ENCODE measurements at regions not wholly inside any gene's neighbourhood (a gene's known extent, or its start where the extent isn't known, plus 50 kb on each side); places are given as distances from the start of the nearest gene placed in this dataset.

DNA sequence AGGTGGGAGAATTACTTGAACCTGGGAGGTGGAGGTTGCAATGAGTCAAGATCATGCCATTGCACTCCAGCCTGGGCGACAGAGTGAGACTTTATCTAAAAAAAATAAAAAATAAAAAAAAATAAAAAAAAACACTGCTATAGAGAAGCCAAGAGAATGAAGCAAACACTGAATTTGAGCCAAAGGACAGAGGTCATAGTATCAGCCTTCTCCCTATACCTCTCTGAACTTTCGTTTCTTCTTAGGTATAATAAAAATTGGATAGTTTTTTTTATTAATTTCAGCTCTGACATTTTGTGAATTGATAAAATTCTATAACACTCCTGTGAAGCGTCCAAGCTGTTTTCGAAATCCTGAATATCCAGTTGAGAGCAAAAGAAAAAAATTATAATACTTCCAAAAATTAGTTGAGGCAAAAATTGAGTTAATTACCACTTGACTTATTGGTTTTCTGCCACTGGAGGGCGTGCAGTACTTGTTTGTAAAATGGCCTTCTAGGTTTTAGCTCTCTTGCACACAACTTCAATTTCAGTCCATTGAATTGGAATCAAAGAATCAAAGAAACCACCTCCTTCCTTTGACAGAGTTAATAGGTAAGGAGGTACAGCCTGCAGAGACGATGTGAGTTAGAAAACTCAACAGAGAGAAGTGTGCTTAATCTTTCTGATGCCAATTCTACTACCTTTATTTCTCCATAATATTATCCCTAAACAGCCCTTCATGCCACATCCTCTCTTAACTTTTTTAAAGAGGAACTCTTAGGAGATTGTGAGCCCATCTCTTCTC lies 143.2 kb downstream of the BBOX1 start:
- Histone ChIP-seq H3K9me3 (no peaks in the 10 kb centered on the region), H3K4me3 (no peak overlapping the region), H3K4me1 (no peaks in the 10 kb centered on the region), H3K36me3 (no peaks in the 10 kb centered on the region), H3K27me3 (peaks cover 7% of the 10 kb centered on the region), H3K27ac (no peak overlapping the region)
- peak; percentile 53 for ATAC-seq
- intact Hi-C loops (cut with DNase I): loop anchor here (5.0 to 10.0 kb wide), 2 partner anchors 111 to 303 kb away; no protein-coding TSS in a partner anchor
- DNase-seq: no peak
- TF ChIP-seq, protein P1, sequence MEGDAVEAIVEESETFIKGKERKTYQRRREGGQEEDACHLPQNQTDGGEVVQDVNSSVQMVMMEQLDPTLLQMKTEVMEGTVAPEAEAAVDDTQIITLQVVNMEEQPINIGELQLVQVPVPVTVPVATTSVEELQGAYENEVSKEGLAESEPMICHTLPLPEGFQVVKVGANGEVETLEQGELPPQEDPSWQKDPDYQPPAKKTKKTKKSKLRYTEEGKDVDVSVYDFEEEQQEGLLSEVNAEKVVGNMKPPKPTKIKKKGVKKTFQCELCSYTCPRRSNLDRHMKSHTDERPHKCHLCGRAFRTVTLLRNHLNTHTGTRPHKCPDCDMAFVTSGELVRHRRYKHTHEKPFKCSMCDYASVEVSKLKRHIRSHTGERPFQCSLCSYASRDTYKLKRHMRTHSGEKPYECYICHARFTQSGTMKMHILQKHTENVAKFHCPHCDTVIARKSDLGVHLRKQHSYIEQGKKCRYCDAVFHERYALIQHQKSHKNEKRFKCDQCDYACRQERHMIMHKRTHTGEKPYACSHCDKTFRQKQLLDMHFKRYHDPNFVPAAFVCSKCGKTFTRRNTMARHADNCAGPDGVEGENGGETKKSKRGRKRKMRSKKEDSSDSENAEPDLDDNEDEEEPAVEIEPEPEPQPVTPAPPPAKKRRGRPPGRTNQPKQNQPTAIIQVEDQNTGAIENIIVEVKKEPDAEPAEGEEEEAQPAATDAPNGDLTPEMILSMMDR (IDR thresholded peaks at IDR 0.05): peak; percentile 73

GRCh38 chr11:27179334-27179733 lies 138.7 kb downstream of the BBOX1 start:
- Histone ChIP-seq H3K36me3 (no peaks in the 10 kb centered on the region), H3K4me1 (no peaks in the 10 kb centered on the region), H3K4me3 (no peak overlapping the region), H3K9me3 (no peaks in the 10 kb centered on the region), H3K27me3 (peaks cover 14% of the 10 kb centered on the region), H3K27ac (no peak overlapping the region)
- intact Hi-C loops (cut with DNase I): no loop called here
- ATAC-seq: no peak
- DNase-seq: no peak
- TF ChIP-seq, protein P1 (IDR thresholded peaks at IDR 0.05): no peak

DNA sequence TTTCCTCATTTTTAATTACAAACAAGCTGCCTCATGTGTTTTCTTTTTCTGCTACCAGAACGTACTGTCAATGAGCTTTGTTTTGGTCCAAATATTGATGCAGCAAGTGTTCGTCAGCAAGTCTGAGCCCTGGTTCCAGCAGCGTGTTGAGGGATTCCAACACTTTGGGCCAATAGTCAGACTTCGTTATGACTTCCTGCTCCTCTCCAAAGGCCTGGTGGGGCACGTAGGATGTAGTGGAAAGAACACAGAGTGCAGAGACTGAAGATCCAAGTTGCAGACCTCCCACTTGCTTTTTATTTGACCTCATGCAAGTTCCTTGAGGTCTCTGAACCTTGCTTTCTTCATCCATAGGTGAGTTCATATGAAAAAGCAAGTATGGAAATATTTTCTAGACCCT lies 138.2 kb downstream of the BBOX1 start:
- Histone ChIP-seq H3K36me3 (no peaks in the 10 kb centered on the region), H3K9me3 (no peaks in the 10 kb centered on the region), H3K4me1 (no peaks in the 10 kb centered on the region), H3K27ac (no peak overlapping the region), H3K27me3 (peaks cover 14% of the 10 kb centered on the region), H3K4me3 (no peak overlapping the region)
- ATAC-seq (no peak), DNase-seq (no peak)
- intact Hi-C loops (cut with DNase I): no loop called here
- TF ChIP-seq, protein P1 (IDR thresholded peaks at IDR 0.05): no peak

Data from upper lobe of right lung (tissue), 1 donor.